Neural cell (in vitro differentiated cells): ENCODE measurements at regions not wholly inside any gene's neighbourhood (a gene's known extent, or its start where the extent isn't known, plus 50 kb on each side); places are given as distances from the start of the nearest gene placed in this dataset.

Experiments used
- CTCF ChIP-seq: fragments of 450-650 bp; IDR thresholded peaks from 2 replicates; pipeline ENCODE4 v1.5.1; 2014; ENCODE audit warnings: antibody characterized with exemption, mild to moderate bottlenecking, moderate library complexity; ENCODE audit not compliant: poor library complexity, severe bottlenecking
- EP300 ChIP-seq: fragments of 450-650 bp; conservative IDR thresholded peaks from 2 replicates; pipeline ENCODE4 v1.6.1; 2014; ENCODE audit warnings: antibody characterized with exemption, mild to moderate bottlenecking, moderate library complexity; ENCODE audit not compliant: poor library complexity, severe bottlenecking
- EZH2 ChIP-seq: fragments of 200-600, 300-800 bp; shearing (Covaris generic), sonication (generic); IDR thresholded peaks from 2 replicates; pipeline ENCODE4 v1.6.1; 2014; ENCODE audit warnings: antibody characterized with exemption, low read length, borderline replicate concordance, mild to moderate bottlenecking; ENCODE audit not compliant: insufficient read depth, poor library complexity, severe bottlenecking
- RAD21 ChIP-seq: fragments of 450-650 bp; conservative IDR thresholded peaks from 2 replicates; pipeline ENCODE4 v1.6.1; 2014; ENCODE audit warnings: antibody characterized with exemption, mild to moderate bottlenecking, moderate library complexity
- SMC3 ChIP-seq: fragments of 450-650 bp; conservative IDR thresholded peaks from 2 replicates; pipeline ENCODE4 v1.6.1; 2014; ENCODE audit warnings: antibody characterized with exemption, mild to moderate bottlenecking, moderate library complexity; ENCODE audit not compliant: poor library complexity

GRCh38 chr12:58557171-58557570 lies 363.1 kb downstream of the LRIG3 start:
- TF ChIP-seq RAD21 (no peak), SMC3 (no peak), EZH2 (no peak), CTCF (no peak), EP300 (no peak)
